GM04503 (cell line): ENCODE measurements at regions not wholly inside any gene's neighbourhood (a gene's known extent, or its start where the extent isn't known, plus 50 kb on each side); places are given as distances from the start of the nearest gene placed in this dataset.

Experiments used
- DNase-seq: peaks from one replicate; pipeline ENCODE4 v3.0.0-alpha.2; 2012; ENCODE audit warnings: low read depth

DNA sequence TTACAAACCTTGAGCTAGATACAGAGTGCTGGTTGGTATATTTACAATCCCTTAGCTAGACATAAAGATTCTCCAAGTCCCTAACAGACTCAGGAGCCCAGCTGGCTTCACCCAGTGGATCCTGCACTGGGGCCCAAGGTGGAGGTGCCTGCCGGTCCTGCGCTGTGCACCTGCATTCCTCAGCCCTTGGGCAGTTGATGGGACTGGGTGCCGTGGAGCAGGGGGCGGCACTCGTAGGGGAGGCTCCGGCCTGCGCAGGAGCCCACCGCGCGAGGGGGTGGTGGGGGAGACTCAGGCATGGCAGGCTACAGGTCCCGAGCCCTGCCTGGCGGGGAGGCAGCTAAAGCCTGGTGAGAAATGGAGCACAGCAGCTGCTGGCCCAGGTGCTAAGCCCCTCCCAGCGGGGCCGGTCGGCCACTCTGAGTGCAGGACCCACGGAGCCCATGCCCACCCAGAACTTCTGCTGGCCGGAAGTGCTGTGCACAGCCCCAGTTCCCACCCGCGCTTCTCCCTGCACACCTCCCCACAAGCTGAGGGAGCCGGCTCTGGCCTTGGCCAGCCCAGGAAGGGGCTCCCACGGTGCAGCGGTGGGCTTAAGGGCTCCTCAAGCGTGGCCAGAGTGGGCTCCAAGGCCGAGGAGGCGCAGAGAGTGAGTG is 1464.7 kb downstream of the EFNA5 start:
- DNase-seq = no peak

DNA sequence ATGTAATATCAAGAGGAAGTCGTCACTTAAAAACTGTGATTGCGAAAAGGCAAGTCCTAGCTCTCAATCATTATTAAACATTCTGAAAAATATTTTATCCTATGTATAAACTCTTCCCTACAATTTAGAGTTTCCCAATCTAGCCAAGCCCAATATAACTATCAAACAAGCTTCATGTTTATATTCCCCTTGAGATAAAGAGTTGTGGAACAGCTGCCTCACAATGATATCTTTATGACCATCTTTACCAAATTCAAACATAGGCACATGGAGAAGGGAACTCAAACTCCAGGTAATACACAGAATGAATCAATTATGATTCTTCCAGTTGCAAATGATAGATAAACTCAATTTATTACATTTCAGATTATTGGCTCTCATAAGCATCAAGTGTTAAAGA is 1468.7 kb downstream of the EFNA5 start:
- DNase-seq = no peak

DNA sequence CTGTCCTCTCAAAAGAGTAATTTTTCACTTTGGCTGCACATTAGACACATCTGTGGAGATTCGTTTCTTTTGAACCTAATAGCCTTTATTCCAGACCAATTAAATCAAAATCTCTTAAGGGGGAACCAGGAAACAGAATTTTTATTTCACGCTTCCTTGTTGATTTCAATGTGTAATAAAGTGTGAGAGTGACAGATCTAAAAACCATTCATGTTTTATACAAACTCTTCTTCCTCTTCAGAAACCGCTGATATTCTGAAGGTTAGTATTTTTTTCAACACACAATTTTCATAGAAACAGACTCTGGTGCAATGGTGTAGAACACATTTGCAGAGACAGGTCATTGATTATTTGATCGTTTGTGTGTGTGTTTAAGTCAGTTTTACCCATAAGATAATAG is 1469.8 kb downstream of the EFNA5 start:
- no peak for DNase-seq

DNA sequence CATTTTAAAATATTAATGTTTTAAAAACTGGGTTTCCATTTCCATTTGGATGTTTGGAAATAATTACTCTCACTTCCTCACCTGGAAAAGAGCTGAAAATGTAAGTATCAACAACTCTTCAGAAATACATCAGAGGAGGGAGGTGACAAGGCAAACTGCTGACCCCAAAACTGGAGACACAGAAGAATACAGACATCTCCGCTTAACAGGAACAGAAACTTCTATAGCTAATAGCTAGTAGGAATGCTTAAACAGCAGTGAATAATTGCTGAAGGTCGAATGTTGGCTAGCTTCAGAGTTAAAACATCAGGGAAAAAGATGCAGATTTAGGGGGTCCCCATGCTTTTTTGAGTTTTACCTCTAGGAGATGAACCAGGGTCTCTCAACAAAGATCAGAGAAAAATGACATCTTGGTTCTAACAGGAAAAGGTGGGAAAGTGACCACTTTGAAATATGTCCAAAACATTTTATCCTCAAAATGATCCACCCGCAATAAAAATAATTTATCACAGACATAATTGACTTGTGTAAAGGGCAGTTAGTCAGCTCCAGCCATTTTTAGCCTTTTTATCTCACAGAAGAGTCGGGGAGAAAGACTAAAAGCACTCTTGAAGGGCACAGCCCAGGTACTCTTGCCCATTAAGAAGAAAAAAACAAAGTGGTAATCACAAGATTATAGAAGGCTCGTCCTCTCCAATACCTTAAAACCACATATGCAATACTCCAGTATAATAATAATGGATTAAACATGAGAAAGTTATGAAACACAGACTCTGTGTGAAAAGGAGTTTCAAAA is 1474.9 kb downstream of the EFNA5 start:
- DNase-seq = no peak

DNA sequence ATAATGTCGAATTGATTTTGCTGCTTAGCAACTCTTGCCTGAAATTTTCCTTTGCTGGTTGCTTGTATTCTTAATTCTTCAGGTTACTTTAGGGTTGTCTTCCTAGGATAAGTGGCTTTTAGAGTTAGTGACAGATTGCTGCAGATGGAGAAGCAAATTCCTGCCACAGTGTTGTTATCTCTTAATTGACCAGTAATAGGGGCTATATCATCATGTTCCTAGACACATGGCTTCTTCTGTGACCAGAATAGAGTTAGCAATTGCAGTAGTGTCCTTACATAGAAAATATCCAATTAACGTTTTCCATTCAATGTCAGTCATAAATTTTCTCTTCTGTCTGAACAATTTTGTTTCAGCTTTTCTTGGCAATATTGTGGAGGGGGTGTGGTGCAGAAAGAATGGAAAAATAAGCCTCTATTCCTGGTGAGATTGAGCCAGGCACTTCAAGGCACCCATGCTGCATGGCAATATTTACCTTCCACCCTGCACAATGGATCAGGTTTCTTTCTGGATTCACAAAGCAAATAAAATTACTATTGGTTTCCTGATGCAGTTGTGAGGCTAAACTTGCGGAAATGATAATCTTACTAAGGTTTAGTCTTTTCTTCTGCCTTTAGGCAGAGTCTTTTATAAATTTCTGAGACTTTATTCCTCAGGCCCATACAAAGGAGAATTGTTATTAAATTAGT is 1481.5 kb downstream of the EFNA5 start:
- no peak for DNase-seq

DNA sequence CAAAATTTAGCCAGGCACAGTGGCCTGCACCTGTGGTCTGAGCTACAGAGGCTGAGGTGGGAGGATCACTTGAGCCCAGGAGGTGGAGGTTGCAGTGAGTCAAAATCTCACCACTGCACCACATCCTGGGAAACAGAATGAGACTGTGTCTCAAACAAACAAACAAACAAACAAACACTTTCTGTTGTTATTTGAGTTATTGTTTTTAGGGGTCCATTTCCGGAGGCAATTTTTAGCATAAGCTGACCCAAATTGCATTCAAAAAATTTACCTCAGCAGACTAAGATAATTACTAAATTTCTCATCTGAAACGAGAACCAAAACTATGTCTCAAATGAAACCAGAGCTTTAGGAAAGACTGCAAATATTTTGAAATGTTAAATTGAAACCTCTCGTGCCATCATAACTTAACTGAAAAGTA is 1485.1 kb downstream of the EFNA5 start:
- DNase-seq = no peak

DNA sequence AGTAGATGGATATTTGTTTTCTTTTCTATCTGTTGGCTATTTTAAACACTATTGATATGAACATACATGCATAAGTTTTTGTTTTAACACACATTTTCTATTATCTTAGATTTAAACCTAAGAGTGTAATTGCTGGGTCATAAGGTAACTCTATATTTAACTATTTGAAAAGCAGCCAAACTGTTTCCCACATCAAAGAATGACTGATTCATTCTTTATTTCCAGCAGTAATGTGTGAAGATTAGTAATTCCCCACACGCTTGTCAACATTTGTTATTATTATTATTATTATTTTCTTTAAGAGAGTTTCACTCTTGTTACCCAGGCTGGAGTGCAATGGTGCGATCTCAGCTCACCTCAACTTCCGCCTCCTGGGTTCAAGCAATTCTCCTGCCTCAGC is 1495.8 kb downstream of the EFNA5 start:
- DNase-seq = no peak

DNA sequence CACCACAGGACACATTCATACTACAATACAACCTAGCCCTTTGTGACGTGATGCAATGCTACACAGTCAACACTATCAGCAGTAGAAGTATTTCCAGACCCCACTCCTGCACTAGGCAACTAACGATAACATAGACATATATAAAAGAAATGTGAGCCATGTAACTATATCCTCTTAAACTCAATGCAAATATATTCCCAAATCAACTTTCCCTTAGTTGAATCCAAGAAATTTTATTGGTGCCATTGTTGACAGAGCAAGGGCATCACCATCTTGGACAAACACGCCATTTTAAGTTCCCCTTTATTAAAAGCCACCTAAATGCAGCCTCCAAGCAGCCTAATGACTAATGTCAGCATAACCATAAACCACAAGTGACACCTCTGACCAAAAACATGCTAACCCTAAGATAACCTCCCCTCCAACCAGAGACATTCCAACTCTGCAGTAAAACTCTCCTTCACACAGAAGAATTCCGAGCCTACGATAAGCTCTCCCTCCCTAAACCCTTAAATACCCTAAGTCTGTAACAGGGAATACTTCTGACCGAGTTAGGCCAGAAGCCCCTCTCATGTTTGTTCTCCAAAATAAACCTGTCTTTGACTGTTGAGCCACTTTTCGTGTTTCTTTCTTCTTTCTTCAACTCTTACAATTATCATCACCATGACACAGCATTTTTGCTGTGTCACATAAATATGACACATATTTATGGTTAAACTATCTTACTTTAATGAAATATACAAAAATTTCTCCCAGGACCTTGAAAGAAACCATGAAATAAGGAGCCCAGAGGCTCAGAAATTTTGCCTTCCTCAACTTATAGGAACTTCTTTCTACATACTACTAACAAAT is 1497.8 kb downstream of the EFNA5 start:
- no peak for DNase-seq

DNA sequence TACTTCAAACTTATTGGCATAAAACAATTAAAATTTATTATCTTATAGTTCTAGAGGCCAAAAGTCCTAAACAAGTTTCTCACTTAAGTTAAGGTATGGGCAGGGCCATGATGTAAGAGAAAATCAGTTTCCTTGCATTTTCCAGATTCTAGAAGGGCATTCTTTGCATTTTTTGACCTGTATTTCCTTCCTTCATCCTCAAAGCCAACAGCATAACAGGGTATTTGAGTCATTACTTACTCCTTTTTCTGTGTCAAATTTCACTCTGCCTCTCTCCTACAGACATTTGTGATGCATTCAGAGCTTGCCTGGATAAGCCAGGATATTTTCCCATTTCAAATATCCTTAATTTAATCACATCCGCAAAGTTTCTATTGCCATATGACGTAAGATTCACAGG is 1499.0 kb downstream of the EFNA5 start:
- no peak for DNase-seq

DNA sequence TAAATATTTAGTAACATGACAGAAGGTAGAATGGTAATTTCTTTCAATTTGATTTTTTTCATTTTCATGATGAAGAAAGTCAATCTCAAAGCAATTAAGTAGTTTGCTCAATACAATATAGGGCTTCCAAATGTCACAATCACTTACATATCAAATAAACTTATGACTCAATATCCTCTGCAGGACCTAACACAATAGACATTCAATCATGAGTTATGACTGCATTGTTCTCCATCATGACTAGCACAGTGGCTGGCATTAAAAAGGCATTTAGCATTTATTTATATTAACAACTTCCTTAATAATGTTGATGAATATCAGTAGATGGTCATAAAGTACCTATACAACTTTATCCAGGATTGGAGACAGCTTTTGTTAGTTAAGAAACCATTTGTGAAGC is 1499.6 kb downstream of the EFNA5 start:
- DNase-seq = no peak

DNA sequence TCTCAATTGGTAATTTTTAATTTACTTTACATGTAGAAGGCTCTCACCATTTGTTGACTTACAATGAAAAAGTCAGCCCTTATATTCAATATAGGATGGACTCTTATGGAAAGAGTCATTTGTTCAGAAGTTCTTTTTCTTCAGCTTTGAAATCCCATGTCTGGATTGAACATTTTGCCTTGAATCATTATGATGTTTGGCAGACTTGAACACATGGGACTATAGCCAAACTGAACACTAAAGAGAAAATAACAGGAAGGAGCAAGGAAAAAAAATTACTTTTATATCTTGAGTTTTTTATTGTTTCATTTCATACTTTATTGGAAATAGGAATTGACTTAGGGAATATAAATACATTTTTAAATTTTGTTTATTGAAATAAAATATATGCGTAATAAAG is 1503.0 kb downstream of the EFNA5 start:
- no peak for DNase-seq

DNA sequence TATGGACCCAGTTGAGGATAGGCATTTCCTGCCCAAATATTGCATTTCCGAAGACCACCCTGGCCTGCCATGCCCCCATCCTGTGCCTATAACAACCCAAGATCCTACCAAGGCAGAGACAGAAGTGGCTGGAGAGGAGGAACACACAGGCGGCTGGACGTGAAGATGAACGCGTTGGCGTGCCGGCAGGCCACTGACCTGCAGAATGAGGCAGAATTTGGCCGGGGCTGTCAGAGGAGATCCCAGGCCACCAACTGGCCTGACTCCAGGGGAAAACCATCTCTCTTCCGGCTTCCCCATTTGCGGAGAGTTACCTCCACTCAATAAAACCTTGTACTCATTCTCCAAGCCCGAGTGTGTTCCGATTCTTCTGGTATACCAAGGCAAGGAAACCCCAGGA is 1507.5 kb downstream of the EFNA5 start:
- DNase-seq = no peak

DNA sequence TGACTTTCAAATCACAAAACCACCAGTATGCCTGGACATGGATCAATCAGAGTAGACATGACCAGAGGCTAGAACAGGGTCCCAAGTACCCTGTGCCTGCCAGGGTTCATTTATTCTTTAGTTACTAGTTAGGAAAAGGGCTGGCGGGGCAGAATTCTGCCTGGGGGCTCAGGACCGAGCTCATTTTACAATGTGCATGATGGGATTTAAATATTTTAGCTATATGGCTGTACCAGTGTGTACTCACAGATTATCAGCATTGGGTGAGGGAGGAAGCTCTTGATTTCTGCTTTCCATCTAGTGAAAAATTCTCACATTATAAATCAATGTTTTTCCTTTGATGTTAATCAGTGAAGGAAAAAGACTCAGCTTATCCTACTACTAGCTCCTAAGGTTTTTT is 1511.1 kb downstream of the EFNA5 start:
- no peak for DNase-seq

DNA sequence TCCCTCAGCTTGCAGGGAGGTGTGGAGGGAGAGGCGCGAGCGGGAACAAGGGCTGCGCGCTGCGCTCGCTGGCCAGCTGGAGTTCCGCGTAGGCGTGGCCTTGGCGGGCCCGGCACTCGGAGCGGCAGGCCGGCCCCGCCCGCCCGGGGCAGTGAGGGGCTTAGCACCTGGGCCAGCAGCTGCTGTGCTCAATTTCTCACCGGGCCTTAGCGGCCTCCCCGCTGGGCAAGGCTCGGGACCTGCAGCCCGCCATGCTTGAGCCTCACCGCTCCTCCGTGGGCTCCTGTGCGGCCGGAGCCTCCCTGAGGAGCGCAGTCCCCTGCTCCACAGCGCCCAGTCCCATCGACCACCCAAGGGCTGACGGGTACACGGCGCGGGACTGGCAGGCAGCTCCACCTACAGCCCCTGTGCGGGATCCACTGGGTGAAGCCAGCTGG is 1516.4 kb downstream of the EFNA5 start:
- no peak for DNase-seq

DNA sequence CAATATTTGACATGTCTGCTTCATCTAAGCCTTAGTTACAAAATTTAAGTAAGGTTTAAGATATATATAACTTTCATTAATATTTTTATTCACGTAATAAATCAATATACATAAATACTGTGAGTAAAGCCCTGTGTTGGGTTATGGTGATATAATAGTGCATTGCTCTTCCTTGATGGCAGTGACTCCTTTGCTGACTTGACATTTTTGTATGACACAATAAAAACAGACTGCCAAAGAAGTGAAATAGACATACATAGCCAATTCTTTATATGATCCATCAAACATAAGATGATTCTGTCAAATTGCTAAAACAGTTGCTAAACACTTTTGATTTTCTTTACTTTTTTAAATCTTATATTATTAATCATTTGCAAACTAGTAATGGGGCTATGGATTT is 1518.2 kb downstream of the EFNA5 start:
- no peak for DNase-seq

DNA sequence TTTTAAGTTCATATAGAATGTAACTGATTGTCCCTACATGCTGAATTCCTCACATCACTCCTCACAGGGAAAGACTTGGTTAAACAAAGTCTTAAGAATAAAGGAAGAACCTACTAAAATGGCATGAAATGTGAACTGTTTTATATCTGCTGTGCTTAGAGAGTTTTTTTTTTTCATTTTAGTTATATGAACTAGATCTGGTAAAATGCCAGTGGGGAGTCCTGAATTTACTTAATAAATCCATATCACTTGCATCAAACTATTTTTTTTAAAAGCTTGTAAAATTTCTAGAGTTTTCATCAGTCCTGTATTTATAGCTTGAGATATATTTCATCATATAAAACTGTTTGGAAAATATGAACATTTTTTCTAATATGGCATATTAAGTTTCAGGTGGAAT is 1528.6 kb downstream of the EFNA5 start:
- no peak for DNase-seq

DNA sequence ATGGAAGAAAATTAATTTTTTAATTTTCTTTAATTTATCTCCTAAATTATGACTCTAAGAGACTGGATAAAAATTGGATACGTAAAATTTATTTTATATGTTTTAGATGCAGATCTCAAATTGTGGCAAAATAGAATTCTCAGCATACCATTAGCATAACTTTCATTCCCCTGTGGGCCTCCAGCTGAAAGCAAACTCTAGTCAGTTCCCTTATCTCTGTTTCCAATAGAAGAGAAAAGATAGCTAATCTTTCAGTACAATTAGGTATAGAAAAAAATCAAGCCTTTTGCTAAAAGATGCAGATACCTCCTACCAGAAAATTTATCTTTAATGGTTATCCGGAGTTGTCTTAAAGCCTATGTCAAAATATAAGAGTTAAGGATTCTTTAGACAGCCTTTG is 1530.6 kb downstream of the EFNA5 start:
- no peak for DNase-seq

DNA sequence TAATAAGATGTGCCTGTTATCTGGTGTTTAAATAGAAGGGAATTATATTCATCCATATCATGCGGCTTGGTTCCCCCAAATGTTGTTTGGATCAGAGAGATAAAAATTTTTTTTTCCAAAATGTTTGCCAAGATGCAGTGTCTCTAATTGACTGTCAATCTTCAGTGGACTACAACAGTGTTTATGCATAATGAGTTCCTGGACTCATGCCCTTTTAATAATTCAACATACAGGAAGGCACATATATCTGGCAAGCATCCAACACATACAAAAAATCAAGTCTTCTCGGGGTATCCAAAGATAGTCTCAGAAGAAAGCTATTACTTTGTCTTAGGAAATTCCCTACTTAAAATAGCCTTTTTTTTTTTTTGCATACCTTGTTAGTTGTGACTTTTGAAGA is 1534.7 kb downstream of the EFNA5 start:
- DNase-seq = no peak

DNA sequence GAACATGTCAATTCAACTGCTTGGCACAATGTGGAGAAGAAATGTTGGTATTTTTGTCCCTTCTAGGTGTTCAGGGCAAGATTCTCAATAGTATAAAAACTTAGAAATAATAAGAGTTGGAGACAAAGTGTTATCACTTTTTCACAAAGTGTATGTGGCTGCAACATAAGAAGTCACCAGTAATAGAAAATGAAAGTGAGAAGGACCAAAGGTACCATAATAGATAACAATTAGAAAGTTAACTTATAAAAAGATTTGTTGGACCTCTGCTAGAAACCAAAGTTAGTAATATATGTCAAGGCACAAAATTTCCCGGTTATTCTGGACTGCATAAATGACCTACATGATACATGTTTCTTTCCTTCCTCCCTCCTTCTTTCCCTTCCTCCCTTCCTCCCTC is 1535.3 kb downstream of the EFNA5 start:
- no peak for DNase-seq

DNA sequence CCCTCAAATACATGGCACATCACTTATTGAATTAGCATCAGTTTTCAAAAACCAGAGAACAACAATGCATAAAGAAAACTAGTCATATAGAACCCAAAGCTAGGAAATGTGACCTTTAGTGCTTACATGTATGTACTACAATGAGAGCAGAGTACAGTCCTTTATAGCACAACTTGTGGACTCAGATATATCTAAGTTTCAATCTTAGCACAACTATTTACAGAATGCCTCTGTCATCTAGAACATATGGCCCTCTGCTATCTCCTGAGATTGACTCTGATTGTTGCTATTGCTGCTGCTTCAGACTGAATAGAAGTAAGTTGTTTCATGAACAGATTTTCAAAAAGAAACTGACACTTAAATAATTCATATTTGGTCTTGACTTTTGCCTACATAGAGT is 1536.2 kb downstream of the EFNA5 start:
- no peak for DNase-seq

DNA sequence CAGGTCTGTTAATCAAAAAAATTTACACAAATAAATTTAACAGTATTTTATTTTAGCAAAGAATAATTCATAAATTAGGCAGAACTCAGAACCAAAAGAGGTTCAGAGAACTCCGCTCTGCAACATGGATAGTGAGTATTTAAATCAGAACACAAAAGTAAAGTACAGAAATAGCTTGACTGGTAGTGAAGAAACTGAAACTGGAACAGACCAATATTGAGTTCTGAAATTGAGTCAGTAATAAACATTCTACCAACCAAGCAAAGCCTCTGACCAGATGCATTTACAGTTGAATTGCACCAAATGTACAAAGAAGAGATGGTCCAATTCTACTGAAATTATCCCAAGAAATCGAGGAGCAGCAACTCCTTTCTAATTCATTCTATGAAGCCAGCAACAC is 1542.8 kb downstream of the EFNA5 start:
- no peak for DNase-seq

DNA sequence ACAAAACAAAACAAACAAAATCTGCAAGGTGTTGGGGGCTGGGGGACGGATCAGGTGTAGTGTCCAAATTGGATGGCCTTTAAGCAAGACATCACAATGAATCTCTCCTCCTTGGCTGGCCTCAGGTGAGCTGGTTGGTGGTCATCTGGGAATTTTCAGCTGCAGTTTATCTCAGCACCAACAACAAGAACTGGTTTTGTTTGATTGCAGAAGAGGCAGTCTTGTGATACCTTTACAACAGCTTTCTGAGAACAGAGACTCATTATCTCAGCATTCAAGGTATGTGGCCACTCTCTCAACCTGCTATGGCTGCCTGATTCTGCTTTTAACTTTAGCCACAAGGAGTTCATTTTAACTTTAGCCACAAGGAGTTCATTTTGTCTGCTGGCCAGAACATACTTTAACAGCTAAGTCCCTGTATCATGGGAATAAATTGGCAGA is 1543.4 kb downstream of the EFNA5 start:
- DNase-seq = no peak
